Hematopoietic multipotent progenitor cell treated with erythropoietin and hydrocortisone succinate and interleukin-3 and kit ligand, for 17 days (in vitro differentiated cells): ENCODE measurements at regions not wholly inside any gene's neighbourhood (a gene's known extent, or its start where the extent isn't known, plus 50 kb on each side); places are given as distances from the start of the nearest gene placed in this dataset.

Experiments
- DNase-seq: peaks from one replicate; pipeline ENCODE4 v3.0.0-alpha.2; 2015; ENCODE audit warnings: low spot score

GRCh38 chr1:94707321-94708298, 112.5 kb upstream of the SLC44A3 start:
- DNase-seq: no peak

GRCh38 chr1:94702442-94702815, 117.7 kb upstream of the SLC44A3 start:
- no peak for DNase-seq

- no peak for DNase-seq
Observed at GRCh38 chr1:94701796-94702441, 118.2 kb upstream of the SLC44A3 start.

- DNase-seq: no peak
Observed at GRCh38 chr1:94698759-94699502, 121.2 kb upstream of the SLC44A3 start.

- DNase-seq: no peak
Observed at GRCh38 chr1:94698356-94698755, 121.8 kb upstream of the SLC44A3 start.

- no peak for DNase-seq
Observed at GRCh38 chr1:94697839-94698238, 122.3 kb upstream of the SLC44A3 start.

GRCh38 chr1:94694226-94694915, 125.8 kb upstream of the SLC44A3 start:
- no peak for DNase-seq

- DNase-seq: no peak
Observed at GRCh38 chr1:94693435-94693834, 126.7 kb upstream of the SLC44A3 start.

- no peak for DNase-seq
Observed at GRCh38 chr1:94693029-94693428, 127.1 kb upstream of the SLC44A3 start.

- DNase-seq: no peak
Observed at GRCh38 chr1:94688646-94689045, 131.5 kb upstream of the SLC44A3 start.

GRCh38 chr1:94686882-94687281, 133.3 kb upstream of the SLC44A3 start:
- no peak for DNase-seq

- no peak for DNase-seq
Observed at GRCh38 chr1:94684690-94685250, 135.4 kb upstream of the SLC44A3 start.

- no peak for DNase-seq
Observed at GRCh38 chr1:94683886-94684285, 136.3 kb upstream of the SLC44A3 start.

- DNase-seq: no peak
Observed at GRCh38 chr1:94680039-94680377, 138.4 kb upstream of the F3 start.

- DNase-seq: no peak
Observed at GRCh38 chr1:94679332-94680038, 137.9 kb upstream of the F3 start.

GRCh38 chr1:94678202-94678848, 136.8 kb upstream of the F3 start:
- no peak for DNase-seq

GRCh38 chr1:94677714-94678113, 136.2 kb upstream of the F3 start:
- no peak for DNase-seq

GRCh38 chr1:94677087-94677486, 135.5 kb upstream of the F3 start:
- no peak for DNase-seq

GRCh38 chr1:94676686-94677085, 135.1 kb upstream of the F3 start:
- no peak for DNase-seq

GRCh38 chr1:94675373-94675772, 133.8 kb upstream of the F3 start:
- no peak for DNase-seq

- no peak for DNase-seq
Observed at GRCh38 chr1:94674876-94675275, 133.3 kb upstream of the F3 start.
